ENCODE measurements at regions not wholly inside any gene's neighbourhood (a gene's known extent, or its start where the extent isn't known, plus 50 kb on each side); places are given as distances from the start of the nearest gene placed in this dataset.

GRCh38 chr10:130579913-130580312 lies 443.7 kb downstream of the GLRX3 start:
- TF ChIP-seq EZH2phosphoT487 (IDR thresholded peaks at IDR 0.05; ENCODE audit: insufficient read depth, low read depth) (no peak), EZH2 (IDR thresholded peaks at IDR 0.05; ENCODE audit: insufficient read depth, poor library complexity, severe bottlenecking) (no peak)

Measured in GM23248 (cell line).